ENCODE measurements at regions not wholly inside any gene's neighbourhood (a gene's known extent, or its start where the extent isn't known, plus 50 kb on each side); places are given as distances from the start of the nearest gene placed in this dataset.
A peak's percentile ranks its signal among the peaks of the same experiment; 100 is the strongest.

DNA sequence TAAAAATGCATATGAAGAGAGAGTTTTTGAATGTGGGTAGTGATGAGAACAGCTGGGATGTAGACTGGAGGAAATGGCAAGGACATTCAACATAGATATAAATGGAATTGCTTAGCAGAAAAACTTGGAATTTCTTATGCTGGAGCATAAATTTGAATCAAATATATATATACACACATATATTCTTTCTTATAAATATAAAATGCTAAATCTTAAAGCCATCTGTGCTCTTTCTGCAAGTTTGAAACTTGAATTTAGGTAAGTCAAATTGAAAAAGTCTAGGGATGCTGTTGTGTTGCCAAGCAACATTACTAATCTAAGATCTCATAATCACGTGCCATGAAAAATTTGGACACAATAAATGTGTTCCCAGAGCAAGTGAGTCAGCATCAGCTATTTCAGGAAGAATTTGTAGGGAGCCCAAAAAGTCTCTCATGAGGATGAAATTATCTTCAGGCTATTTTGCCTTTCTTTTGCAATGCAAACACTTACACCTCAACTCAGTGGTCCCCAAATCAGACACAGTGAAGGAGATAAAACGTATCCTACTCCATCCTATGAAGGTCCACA, 58.4 kb upstream of the ALDH1A1 start:
- peak; percentile 4 for DNase-seq

DNA sequence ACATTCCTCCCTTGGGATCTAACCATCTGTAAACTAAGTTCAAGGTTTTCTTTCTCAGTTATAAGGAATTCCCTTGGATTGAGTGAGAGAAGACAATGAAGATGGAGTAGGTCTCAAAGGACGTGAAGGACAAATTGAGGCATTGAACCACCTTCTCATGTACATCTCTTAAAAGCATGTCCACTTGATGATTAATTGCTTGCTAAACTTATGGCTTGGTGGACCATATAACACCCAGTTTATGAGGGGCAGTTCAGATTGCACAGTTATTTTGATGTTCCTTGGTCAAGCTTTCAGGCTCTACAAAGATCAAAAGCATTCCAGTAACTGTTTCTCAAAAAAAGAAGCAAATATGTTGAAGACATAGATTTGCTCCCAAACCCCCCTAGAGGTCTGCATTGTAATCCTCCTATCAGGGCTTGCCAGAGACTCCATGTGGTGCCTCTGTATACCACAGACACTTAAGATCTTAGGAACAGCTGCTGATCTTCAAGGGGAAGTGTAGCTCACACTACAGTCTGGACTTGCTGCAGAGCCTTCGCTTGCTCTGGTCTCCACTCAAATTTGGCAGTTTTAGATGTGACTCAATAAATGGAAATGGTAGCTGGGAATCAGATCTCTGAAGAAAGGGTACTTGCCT, 56.9 kb upstream of the ALDH1A1 start:
- peak; percentile 7 for DNase-seq

DNA sequence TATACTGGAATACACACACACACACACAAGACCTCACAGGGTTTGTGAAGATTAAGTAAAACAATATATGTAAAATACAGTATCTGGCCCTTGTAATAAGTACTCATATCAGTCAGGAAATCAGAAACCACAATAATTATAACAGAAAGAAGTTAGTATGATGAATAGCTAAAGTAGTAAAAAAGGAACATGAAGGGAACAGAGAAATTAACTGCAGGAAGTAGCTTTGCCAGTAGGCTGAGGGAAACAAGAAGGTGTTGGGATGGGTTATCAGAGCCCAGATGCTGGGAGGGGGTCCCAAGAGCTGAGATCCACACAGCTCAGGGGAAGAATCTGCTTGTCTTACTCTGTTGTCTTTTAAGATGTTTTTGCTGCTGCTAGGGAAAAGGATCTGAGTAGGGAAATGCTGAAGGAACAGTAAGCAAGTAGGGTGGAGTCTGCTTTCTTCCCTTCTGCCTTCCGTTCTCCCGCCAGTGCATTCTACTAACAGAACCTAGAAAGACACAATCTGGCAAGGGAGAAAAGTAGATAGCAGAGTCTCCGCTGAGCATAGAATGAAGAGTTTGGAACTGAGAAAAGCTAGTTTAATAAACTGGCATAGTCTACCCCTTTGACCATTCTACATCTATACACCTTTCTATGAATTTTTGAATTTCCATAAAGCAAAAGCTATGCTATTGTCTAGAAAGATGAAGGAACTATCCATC, 55.3 kb upstream of the ALDH1A1 start:
- DNase-seq, result no peak

DNA sequence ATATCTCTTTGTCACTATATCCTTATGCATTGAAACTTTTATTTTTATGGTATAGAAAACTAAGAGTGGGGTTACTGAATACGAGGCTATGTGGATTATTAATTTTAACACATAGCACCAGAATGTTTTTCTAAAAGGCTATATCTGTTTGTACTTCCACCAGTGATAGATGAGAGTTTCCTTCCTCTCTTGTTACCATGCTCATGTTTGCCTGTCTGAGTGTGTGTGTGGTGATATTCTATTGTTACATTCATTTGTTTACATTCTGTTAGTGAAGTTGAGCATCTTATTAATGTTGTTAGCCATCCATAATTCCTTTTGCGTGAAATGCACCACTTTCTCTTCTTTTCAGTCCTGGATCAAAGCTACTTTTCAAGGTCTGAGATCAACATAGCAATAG, 54.1 kb upstream of the ALDH1A1 start:
- no peak for DNase-seq

Measured in tongue (tissue), 1 donor.